Endothelial cell (in vitro differentiated cells): ENCODE measurements at regions not wholly inside any gene's neighbourhood (a gene's known extent, or its start where the extent isn't known, plus 50 kb on each side); places are given as distances from the start of the nearest gene placed in this dataset.
"Not testable (repeated sequence)": the region's sequence is repeated elsewhere in the genome, so short reads cannot be mapped to it uniquely, and the experiment has no call there.

Experiments used
- DNase-seq: peaks from one replicate; pipeline ENCODE4 v3.0.0; 2021; ENCODE audit warnings: low spot score
- H3K27ac Mint-ChIP-seq: one replicate; pipeline ENCODE4 v1.8.0; 2021; ENCODE audit warnings: mixed read lengths, inconsistent platforms; ENCODE audit not compliant: unreplicated experiment
- H3K27me3 Mint-ChIP-seq: one replicate; pipeline ENCODE4 v1.8.0; 2021; ENCODE audit warnings: mild to moderate bottlenecking, moderate library complexity, mixed read lengths, inconsistent platforms; ENCODE audit not compliant: unreplicated experiment
- H3K36me3 Mint-ChIP-seq: one replicate; pipeline ENCODE4 v1.8.0; 2021; ENCODE audit warnings: mild to moderate bottlenecking, low read depth, mixed read lengths, inconsistent platforms; ENCODE audit not compliant: unreplicated experiment
- H3K4me1 Mint-ChIP-seq: one replicate; pipeline ENCODE4 v1.8.0; 2021; ENCODE audit warnings: mild to moderate bottlenecking, mixed read lengths, inconsistent platforms; ENCODE audit not compliant: unreplicated experiment
- H3K4me3 Mint-ChIP-seq: one replicate; pipeline ENCODE4 v1.8.0; 2021; ENCODE audit warnings: mild to moderate bottlenecking, mixed read lengths, inconsistent platforms; ENCODE audit not compliant: unreplicated experiment
- H3K9me3 Mint-ChIP-seq: one replicate; pipeline ENCODE4 v1.8.0; 2021; ENCODE audit warnings: mixed read lengths, inconsistent platforms; ENCODE audit not compliant: unreplicated experiment
- TF ChIP-seq, protein P1 (sequence below): fragments of 200-600 bp; sonication (generic); IDR thresholded peaks from one replicate; pipeline ENCODE4 v1.5.0; 2021; ENCODE audit warnings: antibody characterized with exemption; ENCODE audit not compliant: unreplicated experiment

DNA sequence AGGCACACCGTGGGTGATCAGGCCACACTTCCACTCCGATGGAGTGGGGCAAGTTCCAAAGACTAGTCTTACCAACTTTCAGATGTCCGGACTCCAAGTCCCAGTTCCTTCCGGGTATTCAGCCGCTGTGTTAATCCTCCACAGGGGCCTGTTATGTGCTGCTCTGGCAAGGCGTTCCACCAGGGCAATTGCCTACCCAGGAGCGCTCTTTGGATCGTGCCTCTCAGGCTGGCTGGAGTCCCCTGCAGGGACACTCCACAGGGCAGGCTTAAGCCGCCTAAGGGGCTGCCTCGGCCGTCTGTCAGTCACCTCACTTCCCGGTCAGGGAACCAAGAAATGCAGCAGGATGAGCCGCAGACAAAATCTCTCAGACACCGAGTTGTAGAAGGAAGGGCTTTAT, 118.7 kb upstream of the CCNG1 start:
- Mint-ChIP-seq H3K27me3 (no peaks in the 10 kb centered on the region), H3K36me3 (no peaks in the 10 kb centered on the region)
- no peak for DNase-seq

GRCh38 chr5:163321511-163321910, 115.9 kb upstream of the CCNG1 start:
- Mint-ChIP-seq H3K9me3 (no peaks in the 10 kb centered on the region), H3K4me3 (no peak overlapping the region), H3K27me3 (no peaks in the 10 kb centered on the region), H3K27ac (no peak overlapping the region), H3K36me3 (no peaks in the 10 kb centered on the region), H3K4me1 (no peaks in the 10 kb centered on the region)
- TF ChIP-seq, protein P1, sequence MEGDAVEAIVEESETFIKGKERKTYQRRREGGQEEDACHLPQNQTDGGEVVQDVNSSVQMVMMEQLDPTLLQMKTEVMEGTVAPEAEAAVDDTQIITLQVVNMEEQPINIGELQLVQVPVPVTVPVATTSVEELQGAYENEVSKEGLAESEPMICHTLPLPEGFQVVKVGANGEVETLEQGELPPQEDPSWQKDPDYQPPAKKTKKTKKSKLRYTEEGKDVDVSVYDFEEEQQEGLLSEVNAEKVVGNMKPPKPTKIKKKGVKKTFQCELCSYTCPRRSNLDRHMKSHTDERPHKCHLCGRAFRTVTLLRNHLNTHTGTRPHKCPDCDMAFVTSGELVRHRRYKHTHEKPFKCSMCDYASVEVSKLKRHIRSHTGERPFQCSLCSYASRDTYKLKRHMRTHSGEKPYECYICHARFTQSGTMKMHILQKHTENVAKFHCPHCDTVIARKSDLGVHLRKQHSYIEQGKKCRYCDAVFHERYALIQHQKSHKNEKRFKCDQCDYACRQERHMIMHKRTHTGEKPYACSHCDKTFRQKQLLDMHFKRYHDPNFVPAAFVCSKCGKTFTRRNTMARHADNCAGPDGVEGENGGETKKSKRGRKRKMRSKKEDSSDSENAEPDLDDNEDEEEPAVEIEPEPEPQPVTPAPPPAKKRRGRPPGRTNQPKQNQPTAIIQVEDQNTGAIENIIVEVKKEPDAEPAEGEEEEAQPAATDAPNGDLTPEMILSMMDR: no peak
- no peak for DNase-seq

More for the DNA sequence above, 118.7 kb upstream of the CCNG1 start:
- Mint-ChIP-seq H3K4me3 (no peak overlapping the region), H3K27ac (no peak overlapping the region), H3K4me1 (no peaks in the 10 kb centered on the region), H3K9me3 (no peaks in the 10 kb centered on the region)
- TF ChIP-seq, protein P1: no peak

- Mint-ChIP-seq H3K27ac (no peak overlapping the region), H3K27me3 (no peaks in the 10 kb centered on the region), H3K4me3 (no peak overlapping the region), H3K36me3 (no peaks in the 10 kb centered on the region), H3K9me3 (no peaks in the 10 kb centered on the region), H3K4me1 (peaks cover 3% of the 10 kb centered on the region)
- DNase-seq: no peak
- TF ChIP-seq, protein P1: no peak
Measured at GRCh38 chr5:163330723-163331668, 106.4 kb upstream of the CCNG1 start.

GRCh38 chr5:163336074-163336473, 101.3 kb upstream of the CCNG1 start:
- H3K27ac Mint-ChIP-seq, H3K4me1 Mint-ChIP-seq, H3K9me3 Mint-ChIP-seq, H3K27me3 Mint-ChIP-seq, DNase-seq, H3K36me3 Mint-ChIP-seq, H3K4me3 Mint-ChIP-seq: not testable (repeated sequence)

- H3K9me3 Mint-ChIP-seq: no peaks in the 10 kb centered on the region
- H3K4me1 Mint-ChIP-seq: no peaks in the 10 kb centered on the region
- TF ChIP-seq, protein P1: no peak
- no peak overlapping the region for H3K27ac Mint-ChIP-seq
- DNase-seq: no peak
- H3K4me3 Mint-ChIP-seq: no peak overlapping the region
- H3K27me3 Mint-ChIP-seq: no peaks in the 10 kb centered on the region
- H3K36me3 Mint-ChIP-seq: no peaks in the 10 kb centered on the region
Measured at GRCh38 chr5:163339148-163339547, 98.2 kb upstream of the CCNG1 start.

GRCh38 chr5:163340378-163340777, 97.0 kb upstream of the CCNG1 start:
- not testable (repeated sequence) for H3K36me3 Mint-ChIP-seq, DNase-seq, H3K27me3 Mint-ChIP-seq, H3K9me3 Mint-ChIP-seq, H3K27ac Mint-ChIP-seq, H3K4me3 Mint-ChIP-seq, H3K4me1 Mint-ChIP-seq
